Upper lobe of left lung (tissue), 4 donors: ENCODE measurements at regions not wholly inside any gene's neighbourhood (a gene's known extent, or its start where the extent isn't known, plus 50 kb on each side); places are given as distances from the start of the nearest gene placed in this dataset.

ENCODE experiments used
- POLR2AphosphoS5 ChIP-seq, 2 donors: sonication (generic); formaldehyde crosslinking; IDR thresholded peaks; one replicate each; pipeline ENCODE4 v1.5.1; 2017; ENCODE audit warnings: antibody characterized with exemption in 2 of 2
- TF ChIP-seq, protein P1 (sequence below), 6 experiments: fragments of 450-650 bp in 4 of 6; fragments of 200-600 bp in 2 of 6; sonication (generic) in 2 of 6; IDR thresholded peaks; one replicate each; pipeline ENCODE4 v1.5.1; 2016 to 2019; ENCODE audit warnings: antibody characterized with exemption in 6 of 6

DNA sequence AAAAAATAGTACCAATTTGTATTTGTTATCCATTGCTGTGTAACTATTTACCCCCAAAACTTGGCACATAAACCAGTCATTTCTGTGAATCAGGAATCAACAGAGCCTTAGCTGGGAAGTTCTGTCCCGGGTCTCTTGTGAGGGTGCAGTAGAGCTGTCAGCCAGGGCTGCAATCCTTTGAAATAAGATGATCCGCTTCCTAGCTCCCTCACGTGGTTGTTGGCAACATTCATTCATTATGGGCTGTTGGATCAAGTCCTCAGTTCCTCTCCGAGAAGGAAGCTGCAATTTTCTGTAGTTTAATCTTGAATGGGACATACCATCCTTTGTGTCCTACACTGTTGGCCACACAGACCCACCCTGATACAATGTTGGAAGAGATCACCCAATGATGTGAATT is 277.2 kb downstream of the SUCLA2 start:
- TF ChIP-seq POLR2AphosphoS5 (IDR thresholded peaks at IDR 0.05): no peak
- TF ChIP-seq, protein P1, sequence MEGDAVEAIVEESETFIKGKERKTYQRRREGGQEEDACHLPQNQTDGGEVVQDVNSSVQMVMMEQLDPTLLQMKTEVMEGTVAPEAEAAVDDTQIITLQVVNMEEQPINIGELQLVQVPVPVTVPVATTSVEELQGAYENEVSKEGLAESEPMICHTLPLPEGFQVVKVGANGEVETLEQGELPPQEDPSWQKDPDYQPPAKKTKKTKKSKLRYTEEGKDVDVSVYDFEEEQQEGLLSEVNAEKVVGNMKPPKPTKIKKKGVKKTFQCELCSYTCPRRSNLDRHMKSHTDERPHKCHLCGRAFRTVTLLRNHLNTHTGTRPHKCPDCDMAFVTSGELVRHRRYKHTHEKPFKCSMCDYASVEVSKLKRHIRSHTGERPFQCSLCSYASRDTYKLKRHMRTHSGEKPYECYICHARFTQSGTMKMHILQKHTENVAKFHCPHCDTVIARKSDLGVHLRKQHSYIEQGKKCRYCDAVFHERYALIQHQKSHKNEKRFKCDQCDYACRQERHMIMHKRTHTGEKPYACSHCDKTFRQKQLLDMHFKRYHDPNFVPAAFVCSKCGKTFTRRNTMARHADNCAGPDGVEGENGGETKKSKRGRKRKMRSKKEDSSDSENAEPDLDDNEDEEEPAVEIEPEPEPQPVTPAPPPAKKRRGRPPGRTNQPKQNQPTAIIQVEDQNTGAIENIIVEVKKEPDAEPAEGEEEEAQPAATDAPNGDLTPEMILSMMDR (IDR thresholded peaks at IDR 0.05): no peak
